OCI-LY1 (cell line): ENCODE measurements at regions not wholly inside any gene's neighbourhood (a gene's known extent, or its start where the extent isn't known, plus 50 kb on each side); places are given as distances from the start of the nearest gene placed in this dataset.

Source experiments
- CTCF ChIP-seq: fragments of 200-600 bp; sonication (generic), shearing (Covaris generic); IDR thresholded peaks from 2 replicates; pipeline ENCODE4 v1.5.1; 2017; ENCODE audit warnings: mild to moderate bottlenecking, antibody characterized with exemption, low read length, moderate library complexity, mixed read lengths
- EZH2 ChIP-seq: fragments of 200-600 bp; sonication (generic), shearing (Covaris generic); IDR thresholded peaks from 2 replicates; pipeline ENCODE4 v1.8.0; 2017; ENCODE audit warnings: borderline replicate concordance, mixed run types, mild to moderate bottlenecking, antibody characterized with exemption, low read length, moderate library complexity, mixed read lengths

- TF ChIP-seq CTCF (no peak), EZH2 (no peak)
Observed at GRCh38 chr7:116095396-116095795, 64.8 kb upstream of the TFEC start.
